Endothelial cell of umbilical vein (primary cell): ENCODE measurements at regions not wholly inside any gene's neighbourhood (a gene's known extent, or its start where the extent isn't known, plus 50 kb on each side); places are given as distances from the start of the nearest gene placed in this dataset.

Experiments used
- BruUV-seq: library from RNA; stranded (reverse); fragments of 400-500 nt; replicated peaks from 2 replicates; lab custom pipeline; 2021; lab: Mats Ljungman, UMichigan
- CTCF ChIA-PET: fragments of 300-600, 350-600 bp; sonication (Branson Sonifier 250); formaldehyde crosslinking; loops from one replicate; lab custom pipeline; 2021; ENCODE audit warnings: antibody characterized with exemption, inconsistent platforms; lab: Charles Lee
- POLR2A ChIA-PET: fragments of 300-600, 350-600 bp; sonication (Branson Sonifier 250); formaldehyde crosslinking; loops from one replicate; lab custom pipeline; 2021; ENCODE audit warnings: antibody characterized with exemption, inconsistent platforms; lab: Charles Lee
- DNase-seq: peaks from one replicate; pipeline ENCODE4 v3.0.0-alpha.2; 2011; ENCODE audit warnings: low read depth, low spot score
- FAIRE-seq: peaks from 2 replicates; lab custom pipeline; 2011; peaks lifted over from hg19 to GRCh38; lab: Jason Lieb, UNC
- H2AFZ ChIP-seq: 2 replicates; pipeline ENCODE4 v1.6.0; 2012; ENCODE audit warnings: low read depth, low read length, control low read depth, inconsistent platforms
- H3K27ac ChIP-seq: 2 replicates; pipeline ENCODE4 v1.5.1; 2011; ENCODE audit warnings: low read depth, mild to moderate bottlenecking, control low read depth, low read length, moderate library complexity; ENCODE audit not compliant: insufficient read depth
- H3K27me3 ChIP-seq, 2 experiments: 2 replicates each; pipeline versions ENCODE4 v1.6.0 to v1.6.1; 2011; ENCODE audit warnings: low read length in 2 of 2, mixed read lengths in 1 of 2; ENCODE audit not compliant: control insufficient read depth in 2 of 2, insufficient read depth in 2 of 2
- H3K36me3 ChIP-seq, 2 experiments: 2 replicates in 1 of 2; 3 replicates in 1 of 2; pipeline ENCODE4 v1.5.1; 2011; ENCODE audit warnings: low read length in 2 of 2, mild to moderate bottlenecking in 1 of 2, moderate library complexity in 1 of 2; ENCODE audit not compliant: control insufficient read depth in 2 of 2, insufficient read depth in 2 of 2; ENCODE audit errors: extremely low read depth in 1 of 2
- H3K4me1 ChIP-seq: 3 replicates; pipeline ENCODE4 v1.5.1; 2011; ENCODE audit warnings: mild to moderate bottlenecking, low read length; ENCODE audit not compliant: control insufficient read depth, insufficient read depth; ENCODE audit errors: extremely low read depth
- H3K4me2 ChIP-seq: 2 replicates; pipeline ENCODE4 v1.6.1; 2011; ENCODE audit warnings: low read length, control low read depth, mixed read lengths; ENCODE audit not compliant: insufficient read depth
- H3K4me3 ChIP-seq, 3 experiments: fragments of 200-600 bp in 1 of 3; sonication (generic), shearing (Covaris generic) in 1 of 3; replicated peaks in 1 of 3; 2 replicates each; pipeline ENCODE4 v1.5.1; 2011 to 2016; ENCODE audit warnings: control low read depth in 3 of 3, low read length in 3 of 3, mild to moderate bottlenecking in 2 of 3, inconsistent platforms in 1 of 3, low read depth in 1 of 3, moderate library complexity in 1 of 3; ENCODE audit not compliant: insufficient read depth in 1 of 3
- H3K79me2 ChIP-seq: 2 replicates; pipeline ENCODE4 v1.6.0; 2012; ENCODE audit warnings: low read length, inconsistent platforms; ENCODE audit not compliant: control insufficient read depth, insufficient read depth
- H3K9ac ChIP-seq: replicated peaks from 2 replicates; pipeline ENCODE3; 2011; ENCODE audit warnings: low read length, control low read depth; ENCODE audit not compliant: insufficient read depth; ENCODE audit errors: extremely low read depth
- H3K9me1 ChIP-seq: replicated peaks from 3 replicates; pipeline ENCODE4 v1.6.0; 2011; ENCODE audit warnings: mild to moderate bottlenecking, low read length; ENCODE audit not compliant: control insufficient read depth, insufficient read depth; ENCODE audit errors: extremely low read depth
- H3K9me3 ChIP-seq: replicated peaks from 2 replicates; pipeline ENCODE4 v1.5.1; 2012; ENCODE audit warnings: low read length, inconsistent platforms; ENCODE audit not compliant: control insufficient read depth, insufficient read depth
- H4K20me1 ChIP-seq: replicated peaks from 2 replicates; pipeline ENCODE3; 2011; ENCODE audit warnings: mild to moderate bottlenecking, low read length; ENCODE audit not compliant: control insufficient read depth, insufficient read depth; ENCODE audit errors: extremely low read depth
- EZH2 ChIP-seq: IDR thresholded peaks from 2 replicates; pipeline ENCODE4 v1.6.1; 2012; ENCODE audit warnings: borderline replicate concordance, low read depth, mild to moderate bottlenecking, moderate library complexity, low read length, inconsistent platforms; ENCODE audit not compliant: severe bottlenecking
- FOS ChIP-seq: IDR thresholded peaks from 2 replicates; pipeline ENCODE4 v1.6.1; 2011; ENCODE audit warnings: mild to moderate bottlenecking, low read length, moderate library complexity, borderline replicate concordance; ENCODE audit not compliant: insufficient read depth
- GATA2 ChIP-seq: IDR thresholded peaks from 2 replicates; pipeline ENCODE4 v1.7.0; 2011; ENCODE audit warnings: low read depth, mild to moderate bottlenecking, moderate library complexity, mixed read lengths, low read length; ENCODE audit not compliant: insufficient read length, insufficient read depth
- JUN ChIP-seq: IDR thresholded peaks from 2 replicates; pipeline ENCODE4 v1.6.1; 2011; ENCODE audit warnings: borderline replicate concordance, low read depth; ENCODE audit not compliant: insufficient read length, insufficient read depth
- MYC ChIP-seq: IDR thresholded peaks from one replicate; pipeline ENCODE4 v1.6.1; 2011; ENCODE audit warnings: mild to moderate bottlenecking, low read depth, low read length
- POLR2A ChIP-seq: IDR thresholded peaks from 2 replicates; pipeline ENCODE4 v1.6.1; 2012; ENCODE audit warnings: low read depth, mild to moderate bottlenecking, control low read depth, low read length
- POLR2AphosphoS5 ChIP-seq: IDR thresholded peaks from 2 replicates; pipeline ENCODE4 v1.6.1; 2012; ENCODE audit warnings: low read depth, mild to moderate bottlenecking, control low read depth, low read length, moderate library complexity; ENCODE audit not compliant: insufficient read depth
- dilution Hi-C: fragments of 300-500 bp; cut with MboI; formaldehyde crosslinking; loops from one replicate; pipeline ENCODE4 v1.15.0; 2019; ENCODE audit warnings: low sequenced_read_pairs; ENCODE audit not compliant: extremely low pct_ligation_motif_present
- intact Hi-C: fragments of 100-400 bp; cut with micrococcal nuclease; formaldehyde crosslinking; loops from one replicate; pipeline ENCODE4 v1.10.0; 2022
- TF ChIP-seq, protein P1 (sequence below), 2 donors: IDR thresholded peaks; 1 replicate in 1 of 2; 2 replicates in 1 of 2; pipeline ENCODE4 v1.5.1; 2011; ENCODE audit warnings: low read length in 2 of 2, mild to moderate bottlenecking in 2 of 2, moderate library complexity in 2 of 2, control low read depth in 1 of 2, inconsistent platforms in 1 of 2, low read depth in 1 of 2; ENCODE audit not compliant: insufficient read depth in 1 of 2; ENCODE audit errors: extremely low read depth in 1 of 2
- TF ChIP-seq, protein P2 (sequence below): IDR thresholded peaks from 2 replicates; pipeline ENCODE4 v1.6.1; 2011; ENCODE audit not compliant: insufficient read depth, insufficient read length

DNA sequence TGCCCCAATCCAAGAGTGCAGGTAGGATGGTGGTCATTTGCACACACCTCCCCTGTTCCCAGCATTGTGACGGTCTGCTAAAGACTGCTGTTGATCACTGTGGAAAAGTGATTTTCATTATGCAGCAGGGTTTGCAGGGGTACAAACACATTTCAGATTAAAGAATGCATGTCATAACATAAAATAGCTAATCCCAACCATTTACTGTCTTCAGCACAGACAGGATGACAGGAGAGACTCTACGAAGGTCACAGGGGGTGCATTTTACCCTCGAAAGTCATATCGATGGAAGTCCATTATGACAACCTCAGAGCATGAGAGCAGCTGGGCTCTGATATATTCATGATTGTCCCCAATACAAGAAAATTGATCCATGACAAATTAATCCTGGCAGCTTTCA is 302.6 kb downstream of the AJAP1 start:
- Histone ChIP-seq H2AFZ (no peak overlapping the region), H3K4me1 (no peaks in the 10 kb centered on the region), H3K27ac (no peak overlapping the region), H3K9me3 (peaks cover 4% of the 10 kb centered on the region), H4K20me1 (no peaks in the 10 kb centered on the region), H3K79me2 (no peaks in the 10 kb centered on the region), H3K4me2 (no peak overlapping the region), H3K9ac (no peak overlapping the region), H3K4me3 (no peak overlapping the region), H3K36me3 (no peaks in the 10 kb centered on the region), H3K9me1 (no peaks in the 10 kb centered on the region), H3K27me3 (no peaks in the 10 kb centered on the region)
- ChIA-PET POLR2A (no interaction called here), CTCF (no interaction called here)
- FAIRE-seq (no peak), DNase-seq (no peak)
- dilution Hi-C loops (no loop called here), intact Hi-C loops (no loop called here)
- TF ChIP-seq MYC = no peak
- TF ChIP-seq, protein P1, sequence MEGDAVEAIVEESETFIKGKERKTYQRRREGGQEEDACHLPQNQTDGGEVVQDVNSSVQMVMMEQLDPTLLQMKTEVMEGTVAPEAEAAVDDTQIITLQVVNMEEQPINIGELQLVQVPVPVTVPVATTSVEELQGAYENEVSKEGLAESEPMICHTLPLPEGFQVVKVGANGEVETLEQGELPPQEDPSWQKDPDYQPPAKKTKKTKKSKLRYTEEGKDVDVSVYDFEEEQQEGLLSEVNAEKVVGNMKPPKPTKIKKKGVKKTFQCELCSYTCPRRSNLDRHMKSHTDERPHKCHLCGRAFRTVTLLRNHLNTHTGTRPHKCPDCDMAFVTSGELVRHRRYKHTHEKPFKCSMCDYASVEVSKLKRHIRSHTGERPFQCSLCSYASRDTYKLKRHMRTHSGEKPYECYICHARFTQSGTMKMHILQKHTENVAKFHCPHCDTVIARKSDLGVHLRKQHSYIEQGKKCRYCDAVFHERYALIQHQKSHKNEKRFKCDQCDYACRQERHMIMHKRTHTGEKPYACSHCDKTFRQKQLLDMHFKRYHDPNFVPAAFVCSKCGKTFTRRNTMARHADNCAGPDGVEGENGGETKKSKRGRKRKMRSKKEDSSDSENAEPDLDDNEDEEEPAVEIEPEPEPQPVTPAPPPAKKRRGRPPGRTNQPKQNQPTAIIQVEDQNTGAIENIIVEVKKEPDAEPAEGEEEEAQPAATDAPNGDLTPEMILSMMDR (IDR thresholded peaks at IDR 0.05; ENCODE audit: extremely low read depth in 1 of 2, insufficient read depth in 1 of 2, low read depth in 1 of 2, low read length in 2 of 2) = no peak
- TF ChIP-seq POLR2A = no peak
- no peak for TF ChIP-seq GATA2
- TF ChIP-seq EZH2 = no peak
- TF ChIP-seq JUN = no peak
- TF ChIP-seq POLR2AphosphoS5 = no peak
- no peak for TF ChIP-seq FOS
- TF ChIP-seq, protein P2, sequence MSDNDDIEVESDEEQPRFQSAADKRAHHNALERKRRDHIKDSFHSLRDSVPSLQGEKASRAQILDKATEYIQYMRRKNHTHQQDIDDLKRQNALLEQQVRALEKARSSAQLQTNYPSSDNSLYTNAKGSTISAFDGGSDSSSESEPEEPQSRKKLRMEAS = no peak
- no TSS peak for BruUV-seq
